ENCODE measurements at regions not wholly inside any gene's neighbourhood (a gene's known extent, or its start where the extent isn't known, plus 50 kb on each side); places are given as distances from the start of the nearest gene placed in this dataset.

- TF ChIP-seq ZBTB33 (IDR thresholded peaks at IDR 0.05; ENCODE audit: extremely low read depth, insufficient replicate concordance, low read length) = no peak
- TF ChIP-seq EZH2phosphoT487 (IDR thresholded peaks at IDR 0.05; ENCODE audit: borderline replicate concordance) = no peak
- TF ChIP-seq ATF3 (IDR thresholded peaks at IDR 0.05) = no peak
- TF ChIP-seq JUND (IDR thresholded peaks at IDR 0.05) = no peak
- no peak for TF ChIP-seq POLR2A (IDR thresholded peaks at IDR 0.05; ENCODE audit: borderline replicate concordance, extremely low read depth, insufficient read depth, insufficient read length)
- TF ChIP-seq, protein P1, sequence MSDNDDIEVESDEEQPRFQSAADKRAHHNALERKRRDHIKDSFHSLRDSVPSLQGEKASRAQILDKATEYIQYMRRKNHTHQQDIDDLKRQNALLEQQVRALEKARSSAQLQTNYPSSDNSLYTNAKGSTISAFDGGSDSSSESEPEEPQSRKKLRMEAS (IDR thresholded peaks at IDR 0.05) = no peak
- TF ChIP-seq ELF1 (IDR thresholded peaks at IDR 0.05; ENCODE audit: borderline replicate concordance, low read depth) = no peak
- TF ChIP-seq CEBPB (IDR thresholded peaks at IDR 0.05; ENCODE audit: low read depth) = no peak
- no peak for TF ChIP-seq EGR1 (IDR thresholded peaks at IDR 0.05; ENCODE audit: low read depth)
Measured at GRCh38 chr16:25509456-25509855, 182.3 kb upstream of the HS3ST4 start (continued).

DNA sequence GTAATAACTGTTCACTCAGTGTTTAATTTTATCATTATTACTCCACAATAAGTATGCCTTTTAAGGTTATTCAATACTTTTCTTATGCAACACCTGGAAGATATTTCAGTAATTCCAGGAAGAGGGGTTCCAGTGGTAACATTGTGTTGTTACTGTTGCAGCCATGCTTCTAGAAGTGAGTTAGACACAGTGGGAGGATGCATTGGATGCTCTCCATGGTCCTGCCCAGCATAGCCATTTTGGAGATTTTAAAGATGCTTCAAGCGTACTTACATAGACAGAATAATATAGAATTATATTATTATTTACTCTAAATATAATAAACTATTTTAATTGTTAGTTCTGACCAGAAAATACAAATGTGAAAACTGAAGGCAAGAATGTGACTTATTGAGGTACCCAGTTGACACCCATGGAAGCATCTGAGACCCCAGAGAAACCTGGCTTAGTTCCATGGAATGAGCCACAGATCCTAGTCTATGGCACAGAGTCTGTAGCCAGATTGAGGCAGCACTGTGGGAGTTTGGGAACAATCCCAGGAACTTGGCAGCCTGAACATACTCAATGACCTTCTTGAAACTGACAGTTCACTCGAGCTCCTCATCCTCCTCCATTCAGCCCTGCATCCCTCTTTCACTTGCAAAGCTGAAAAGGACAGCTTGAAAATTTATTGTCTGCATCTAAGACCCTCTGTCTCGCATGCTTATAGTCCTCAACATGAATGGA is 190.1 kb upstream of the HS3ST4 start:
- ATAC-seq (no peak), DNase-seq (ENCODE audit: low read depth, low spot score) (no peak)
- POLR2A ChIA-PET = no interaction called here
- H3K27me3 ChIP-seq (ENCODE audit: insufficient read depth, low read length) = peaks cover 42% of the 10 kb centered on the region
- no peaks in the 10 kb centered on the region for H3K79me2 ChIP-seq (ENCODE audit: insufficient read depth, low read length)
- no peak overlapping the region for H3K4me3 ChIP-seq (replicated peaks in 1 of 2; ENCODE audit: low read depth in 1 of 2, low read length in 2 of 2)
- H3K9me3 ChIP-seq (ENCODE audit: control insufficient read depth in 1 of 2, insufficient read depth in 1 of 2, low read depth in 1 of 2, low read length in 2 of 2) = no peaks in the 10 kb centered on the region
- no peaks in the 10 kb centered on the region for H3K4me1 ChIP-seq (ENCODE audit: control insufficient read depth in 1 of 2, insufficient read depth in 2 of 2, low read length in 2 of 2)
- no peak overlapping the region for H2AFZ ChIP-seq (ENCODE audit: low read depth, low read length, poor library complexity, severe bottlenecking)
- TF ChIP-seq, protein P2, sequence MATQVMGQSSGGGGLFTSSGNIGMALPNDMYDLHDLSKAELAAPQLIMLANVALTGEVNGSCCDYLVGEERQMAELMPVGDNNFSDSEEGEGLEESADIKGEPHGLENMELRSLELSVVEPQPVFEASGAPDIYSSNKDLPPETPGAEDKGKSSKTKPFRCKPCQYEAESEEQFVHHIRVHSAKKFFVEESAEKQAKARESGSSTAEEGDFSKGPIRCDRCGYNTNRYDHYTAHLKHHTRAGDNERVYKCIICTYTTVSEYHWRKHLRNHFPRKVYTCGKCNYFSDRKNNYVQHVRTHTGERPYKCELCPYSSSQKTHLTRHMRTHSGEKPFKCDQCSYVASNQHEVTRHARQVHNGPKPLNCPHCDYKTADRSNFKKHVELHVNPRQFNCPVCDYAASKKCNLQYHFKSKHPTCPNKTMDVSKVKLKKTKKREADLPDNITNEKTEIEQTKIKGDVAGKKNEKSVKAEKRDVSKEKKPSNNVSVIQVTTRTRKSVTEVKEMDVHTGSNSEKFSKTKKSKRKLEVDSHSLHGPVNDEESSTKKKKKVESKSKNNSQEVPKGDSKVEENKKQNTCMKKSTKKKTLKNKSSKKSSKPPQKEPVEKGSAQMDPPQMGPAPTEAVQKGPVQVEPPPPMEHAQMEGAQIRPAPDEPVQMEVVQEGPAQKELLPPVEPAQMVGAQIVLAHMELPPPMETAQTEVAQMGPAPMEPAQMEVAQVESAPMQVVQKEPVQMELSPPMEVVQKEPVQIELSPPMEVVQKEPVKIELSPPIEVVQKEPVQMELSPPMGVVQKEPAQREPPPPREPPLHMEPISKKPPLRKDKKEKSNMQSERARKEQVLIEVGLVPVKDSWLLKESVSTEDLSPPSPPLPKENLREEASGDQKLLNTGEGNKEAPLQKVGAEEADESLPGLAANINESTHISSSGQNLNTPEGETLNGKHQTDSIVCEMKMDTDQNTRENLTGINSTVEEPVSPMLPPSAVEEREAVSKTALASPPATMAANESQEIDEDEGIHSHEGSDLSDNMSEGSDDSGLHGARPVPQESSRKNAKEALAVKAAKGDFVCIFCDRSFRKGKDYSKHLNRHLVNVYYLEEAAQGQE (IDR thresholded peaks at IDR 0.05; ENCODE audit: low read depth) = peak; percentile 48
- TF ChIP-seq ATF3 (IDR thresholded peaks at IDR 0.05) = no peak
- no peak overlapping the region for H3K27ac ChIP-seq (ENCODE audit: low read depth, low read length)
- BruUV-seq (replicated peaks) = no TSS peak
- H3K36me3 ChIP-seq (ENCODE audit: control insufficient read depth in 1 of 2, insufficient read depth in 2 of 2, low read length in 2 of 2) = no peaks in the 10 kb centered on the region
- H3K4me2 ChIP-seq (ENCODE audit: low read length) = no peak overlapping the region
- CTCF ChIA-PET = no interaction called here
- no peaks in the 10 kb centered on the region for H3K9me2 ChIP-seq (ENCODE audit: insufficient read depth)
- RAD21 ChIA-PET (ENCODE audit: low non-redundant PET in 1 of 2, low total read pairs in 2 of 2, uncharacterized antibody in 2 of 2, unreplicated experiment in 2 of 2) = no interaction called here
- no peaks in the 10 kb centered on the region for H4K20me1 ChIP-seq (ENCODE audit: insufficient read depth)
- intact Hi-C loops (cut with micrococcal nuclease) = no loop called here
- H3K9ac ChIP-seq (ENCODE audit: low read length) = no peak overlapping the region

All from HCT116 (cell line).